ENCODE measurements at regions not wholly inside any gene's neighbourhood (a gene's known extent, or its start where the extent isn't known, plus 50 kb on each side); places are given as distances from the start of the nearest gene placed in this dataset.

GRCh38 chr4:178241601-178242118, 799.4 kb upstream of the AGA start:
- intact Hi-C loops (cut with DNase I), result no loop called here
- peak in 1 of 10 donors; percentile 50 for DNase-seq

GRCh38 chr4:178242655-178243054, 800.4 kb upstream of the AGA start:
- peak in 1 of 10 donors; percentile 64 for DNase-seq
- intact Hi-C loops (cut with DNase I), result no loop called here

GRCh38 chr4:178244785-178245184, 802.5 kb upstream of the AGA start:
- intact Hi-C loops (cut with DNase I), result no loop called here
- no peak for DNase-seq

GRCh38 chr4:178255172-178255571, 812.9 kb upstream of the AGA start:
- DNase-seq, result no peak
- intact Hi-C loops (cut with DNase I), result no loop called here

GRCh38 chr4:178258603-178259002, 816.4 kb upstream of the AGA start:
- no peak for DNase-seq
- intact Hi-C loops (cut with DNase I), result no loop called here

- no peak for DNase-seq
- intact Hi-C loops (cut with DNase I), result no loop called here
Measured at GRCh38 chr4:178259566-178259965, 817.3 kb upstream of the AGA start.

GRCh38 chr4:178264001-178264400, 821.8 kb upstream of the AGA start:
- intact Hi-C loops (cut with DNase I), result no loop called here
- no peak for DNase-seq

- intact Hi-C loops (cut with DNase I), result no loop called here
Measured at GRCh38 chr4:178271386-178271785, 829.1 kb upstream of the AGA start.

GRCh38 chr4:178273168-178273567, 830.9 kb upstream of the AGA start:
- intact Hi-C loops (cut with DNase I), result no loop called here
- no peak for DNase-seq

More at GRCh38 chr4:178271386-178271785, 829.1 kb upstream of the AGA start:
- peak in 1 of 10 donors; percentile 74 for DNase-seq

GRCh38 chr4:178275671-178276360, 833.6 kb upstream of the AGA start:
- intact Hi-C loops (cut with DNase I), result no loop called here
- peak in 1 of 10 donors; percentile 55 for DNase-seq

- intact Hi-C loops (cut with DNase I), result no loop called here
- DNase-seq, result no peak
Measured at GRCh38 chr4:178280362-178280761, 838.1 kb upstream of the AGA start.

GRCh38 chr4:178288462-178288861, 846.2 kb upstream of the AGA start:
- intact Hi-C loops (cut with DNase I), result no loop called here
- no peak for DNase-seq

- no peak for DNase-seq
- intact Hi-C loops (cut with DNase I), result no loop called here
Measured at GRCh38 chr4:178293601-178294000, 851.4 kb upstream of the AGA start.

- no peak for DNase-seq
- intact Hi-C loops (cut with DNase I), result no loop called here
Measured at GRCh38 chr4:178296669-178297068, 854.4 kb upstream of the AGA start.

- intact Hi-C loops (cut with DNase I), result no loop called here
- no peak for DNase-seq
Measured at GRCh38 chr4:178306565-178306964, 864.3 kb upstream of the AGA start.

- DNase-seq, result no peak
- intact Hi-C loops (cut with DNase I), result no loop called here
Measured at GRCh38 chr4:178309890-178310289, 867.7 kb upstream of the AGA start.

GRCh38 chr4:178311997-178312396, 869.8 kb upstream of the AGA start:
- intact Hi-C loops (cut with DNase I), result no loop called here
- no peak for DNase-seq

- intact Hi-C loops (cut with DNase I), result no loop called here
- DNase-seq, result no peak
Measured at GRCh38 chr4:178314287-178314686, 872.0 kb upstream of the AGA start.

- intact Hi-C loops (cut with DNase I), result no loop called here
- DNase-seq, result no peak
Measured at GRCh38 chr4:178316211-178316610, 874.0 kb upstream of the AGA start.

GRCh38 chr4:178320003-178320402, 877.8 kb upstream of the AGA start:
- no peak for DNase-seq
- intact Hi-C loops (cut with DNase I), result no loop called here

- DNase-seq, result no peak
- intact Hi-C loops (cut with DNase I), result no loop called here
Measured at GRCh38 chr4:178322524-178323183, 880.4 kb upstream of the AGA start.

GRCh38 chr4:178329226-178329872, 887.1 kb upstream of the AGA start:
- DNase-seq, result no peak
- intact Hi-C loops (cut with DNase I), result no loop called here
